Lower leg skin (tissue), 4 donors: ENCODE measurements at regions not wholly inside any gene's neighbourhood (a gene's known extent, or its start where the extent isn't known, plus 50 kb on each side); places are given as distances from the start of the nearest gene placed in this dataset.

Experiments used
- DNase-seq, 2 donors: peaks; one replicate each; pipeline ENCODE4 v3.0.0-alpha.2; 2019; ENCODE audit warnings: low spot score in 2 of 2
- H3K4me3 ChIP-seq: fragments of 200-600 bp; sonication (generic); 2 replicates; pipeline ENCODE4 v1.5.1; 2017; ENCODE audit warnings: mild to moderate bottlenecking, low read depth; ENCODE audit not compliant: poor library complexity, severe bottlenecking
- POLR2A ChIP-seq, 2 donors: fragments of 450-650 bp; IDR thresholded peaks; one replicate each; pipeline ENCODE4 v1.6.1; 2016 to 2017; ENCODE audit warnings: antibody characterized with exemption in 2 of 2, mild to moderate bottlenecking in 1 of 2, moderate library complexity in 1 of 2
- WGBS, 2 donors: methylation state at CpG; one replicate each; pipeline ENCODE4 v1.1.5; 2018; 5-methylcytosine and 5-hydroxymethylcytosine counted together
- intact Hi-C: fragments of 100-400 bp; cut with DNase I; formaldehyde crosslinking; loops from one replicate; pipeline ENCODE4 v1.15.0; 2023; ENCODE audit warnings: low total_unique reads
- TF ChIP-seq, protein P1 (sequence below), 3 donors: fragments of 450-650 bp; IDR thresholded peaks; one replicate each; pipeline ENCODE4 v1.5.1; 2016; ENCODE audit warnings: antibody characterized with exemption in 3 of 3, mild to moderate bottlenecking in 3 of 3, moderate library complexity in 2 of 3

- H3K4me3 ChIP-seq: no peak overlapping the region
- WGBS, 2 donors: 68 to 85% methylated on average over 1 of the region's 1 CpG
- no peak for DNase-seq
- TF ChIP-seq, protein P1, sequence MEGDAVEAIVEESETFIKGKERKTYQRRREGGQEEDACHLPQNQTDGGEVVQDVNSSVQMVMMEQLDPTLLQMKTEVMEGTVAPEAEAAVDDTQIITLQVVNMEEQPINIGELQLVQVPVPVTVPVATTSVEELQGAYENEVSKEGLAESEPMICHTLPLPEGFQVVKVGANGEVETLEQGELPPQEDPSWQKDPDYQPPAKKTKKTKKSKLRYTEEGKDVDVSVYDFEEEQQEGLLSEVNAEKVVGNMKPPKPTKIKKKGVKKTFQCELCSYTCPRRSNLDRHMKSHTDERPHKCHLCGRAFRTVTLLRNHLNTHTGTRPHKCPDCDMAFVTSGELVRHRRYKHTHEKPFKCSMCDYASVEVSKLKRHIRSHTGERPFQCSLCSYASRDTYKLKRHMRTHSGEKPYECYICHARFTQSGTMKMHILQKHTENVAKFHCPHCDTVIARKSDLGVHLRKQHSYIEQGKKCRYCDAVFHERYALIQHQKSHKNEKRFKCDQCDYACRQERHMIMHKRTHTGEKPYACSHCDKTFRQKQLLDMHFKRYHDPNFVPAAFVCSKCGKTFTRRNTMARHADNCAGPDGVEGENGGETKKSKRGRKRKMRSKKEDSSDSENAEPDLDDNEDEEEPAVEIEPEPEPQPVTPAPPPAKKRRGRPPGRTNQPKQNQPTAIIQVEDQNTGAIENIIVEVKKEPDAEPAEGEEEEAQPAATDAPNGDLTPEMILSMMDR (IDR thresholded peaks at IDR 0.05): no peak
- no peak for TF ChIP-seq POLR2A (IDR thresholded peaks at IDR 0.05)
- intact Hi-C loops: no loop called here
Observed at GRCh38 chr5:28313953-28314352, 1275.6 kb upstream of the CDH9 start.

- intact Hi-C loops: no loop called here
- 91 to 93% methylated on average over 2 of the region's 2 CpGs for WGBS, 2 donors
- H3K4me3 ChIP-seq: no peak overlapping the region
- no peak for TF ChIP-seq POLR2A (IDR thresholded peaks at IDR 0.05)
- TF ChIP-seq, protein P1 (IDR thresholded peaks at IDR 0.05): no peak
- DNase-seq: no peak
Observed at GRCh38 chr5:28313321-28313951, 1275.0 kb upstream of the CDH9 start.

GRCh38 chr5:28310696-28311095 is 1272.3 kb upstream of the CDH9 start:
- H3K4me3 ChIP-seq: no peak overlapping the region
- no peak for DNase-seq
- 81 to 87% methylated on average over 6 of the region's 6 CpGs for WGBS, 2 donors
- intact Hi-C loops: no loop called here
- no peak for TF ChIP-seq POLR2A (IDR thresholded peaks at IDR 0.05)
- TF ChIP-seq, protein P1 (IDR thresholded peaks at IDR 0.05): no peak

- WGBS, 2 donors: 66 to 67% methylated on average over 1 of the region's 1 CpG
- intact Hi-C loops: no loop called here
- TF ChIP-seq, protein P1 (IDR thresholded peaks at IDR 0.05): no peak
- TF ChIP-seq POLR2A (IDR thresholded peaks at IDR 0.05): no peak
- H3K4me3 ChIP-seq: no peak overlapping the region
- no peak for DNase-seq
Observed at GRCh38 chr5:28305891-28306290, 1267.5 kb upstream of the CDH9 start.

GRCh38 chr5:28301712-28302111 is 1263.3 kb upstream of the CDH9 start:
- TF ChIP-seq, protein P1 (IDR thresholded peaks at IDR 0.05): no peak
- TF ChIP-seq POLR2A (IDR thresholded peaks at IDR 0.05): no peak
- WGBS, 2 donors: 36 to 70% methylated on average over 2 of the region's 2 CpGs
- no peak for DNase-seq
- intact Hi-C loops: no loop called here
- H3K4me3 ChIP-seq: no peak overlapping the region
